Esophagus squamous epithelium (tissue), 5 donors: ENCODE measurements at regions not wholly inside any gene's neighbourhood (a gene's known extent, or its start where the extent isn't known, plus 50 kb on each side); places are given as distances from the start of the nearest gene placed in this dataset.

ENCODE experiments used
- DNase-seq: peaks from one replicate; lab custom pipeline; 2025; lab: John Stamatoyannopoulos, UW
- H3K27ac ChIP-seq, 4 donors: fragments of 200-600 bp; sonication (generic); one replicate each; pipeline ENCODE4 v1.5.1; 2016 to 2019; ENCODE audit warnings: mild to moderate bottlenecking in 1 of 4
- H3K27me3 ChIP-seq, 4 donors: fragments of 200-600 bp; sonication (generic); 1 replicate in 3 of 4; 2 replicates in 1 of 4; pipeline versions ENCODE4 v1.5.1 to v1.6.0; 2017 to 2021; ENCODE audit warnings: antibody characterized with exemption in 1 of 4
- H3K36me3 ChIP-seq, 3 donors: fragments of 200-600 bp; sonication (generic); one replicate each; pipeline ENCODE4 v1.5.1; 2016 to 2019
- H3K4me1 ChIP-seq, 3 donors: fragments of 200-600 bp; sonication (generic); one replicate each; pipeline ENCODE4 v1.5.1; 2017 to 2019
- H3K4me3 ChIP-seq, 4 donors: fragments of 200-600 bp; sonication (generic); 1 replicate in 3 of 4; 2 replicates in 1 of 4; pipeline ENCODE4 v1.5.1; 2016 to 2019; ENCODE audit warnings: mild to moderate bottlenecking in 2 of 4, moderate library complexity in 1 of 4
- H3K9me3 ChIP-seq, 3 donors: fragments of 200-600 bp; sonication (generic); one replicate each; pipeline ENCODE4 v1.5.1; 2016 to 2019
- POLR2A ChIP-seq, 4 donors: fragments of 450-650 bp; IDR thresholded peaks; one replicate each; pipeline ENCODE4 v1.6.1; 2017; ENCODE audit warnings: antibody characterized with exemption in 4 of 4, mild to moderate bottlenecking in 4 of 4, moderate library complexity in 3 of 4
- WGBS, 2 donors: methylation state at CpG; one replicate each; pipeline ENCODE4 v1.1.5; 2018; 5-methylcytosine and 5-hydroxymethylcytosine counted together
- intact Hi-C: fragments of 100-400 bp; cut with DNase I; formaldehyde crosslinking; loops from one replicate; pipeline ENCODE4 v1.15.0; 2022
- TF ChIP-seq, protein P1 (sequence below), 6 experiments: fragments of 450-650 bp in 4 of 6; fragments of 200-600 bp in 2 of 6; sonication (generic) in 2 of 6; IDR thresholded peaks; one replicate each; pipeline ENCODE4 v1.5.1; 2016 to 2019; ENCODE audit warnings: antibody characterized with exemption in 6 of 6, mild to moderate bottlenecking in 4 of 6, moderate library complexity in 4 of 6
- donor health status: DM: yes; HTN: yes; CAD: no.

DNA sequence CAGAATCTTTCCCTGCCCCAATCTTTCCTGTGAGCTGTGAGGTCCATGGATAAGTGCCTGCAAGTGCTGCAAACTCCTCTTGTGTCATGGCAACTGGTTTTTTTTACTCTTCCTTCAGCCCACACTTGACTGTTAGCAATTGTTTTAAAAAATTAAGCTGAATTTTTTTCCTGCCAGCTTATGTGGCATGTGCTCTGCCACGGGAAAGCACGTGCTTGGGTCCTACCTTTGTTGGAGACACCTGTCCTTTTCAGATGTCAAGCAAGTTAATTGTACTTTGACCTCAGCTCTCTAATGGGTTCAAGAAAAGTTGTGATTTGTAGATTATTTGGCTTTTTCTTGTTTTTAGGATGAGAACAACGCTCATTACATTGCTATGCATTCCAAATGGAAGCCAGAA is 398.5 kb downstream of the NUF2 start:
- H3K9me3 ChIP-seq, result peaks cover 0 to 14% (median 0%) of the 10 kb centered on the region in 3 donors
- H3K36me3 ChIP-seq, result no peaks in the 10 kb centered on the region
- no peaks in the 10 kb centered on the region for H3K27me3 ChIP-seq
- TF ChIP-seq POLR2A (IDR thresholded peaks at IDR 0.05), result no peak
- TF ChIP-seq, protein P1, sequence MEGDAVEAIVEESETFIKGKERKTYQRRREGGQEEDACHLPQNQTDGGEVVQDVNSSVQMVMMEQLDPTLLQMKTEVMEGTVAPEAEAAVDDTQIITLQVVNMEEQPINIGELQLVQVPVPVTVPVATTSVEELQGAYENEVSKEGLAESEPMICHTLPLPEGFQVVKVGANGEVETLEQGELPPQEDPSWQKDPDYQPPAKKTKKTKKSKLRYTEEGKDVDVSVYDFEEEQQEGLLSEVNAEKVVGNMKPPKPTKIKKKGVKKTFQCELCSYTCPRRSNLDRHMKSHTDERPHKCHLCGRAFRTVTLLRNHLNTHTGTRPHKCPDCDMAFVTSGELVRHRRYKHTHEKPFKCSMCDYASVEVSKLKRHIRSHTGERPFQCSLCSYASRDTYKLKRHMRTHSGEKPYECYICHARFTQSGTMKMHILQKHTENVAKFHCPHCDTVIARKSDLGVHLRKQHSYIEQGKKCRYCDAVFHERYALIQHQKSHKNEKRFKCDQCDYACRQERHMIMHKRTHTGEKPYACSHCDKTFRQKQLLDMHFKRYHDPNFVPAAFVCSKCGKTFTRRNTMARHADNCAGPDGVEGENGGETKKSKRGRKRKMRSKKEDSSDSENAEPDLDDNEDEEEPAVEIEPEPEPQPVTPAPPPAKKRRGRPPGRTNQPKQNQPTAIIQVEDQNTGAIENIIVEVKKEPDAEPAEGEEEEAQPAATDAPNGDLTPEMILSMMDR (IDR thresholded peaks at IDR 0.05), result no peak
- intact Hi-C loops, result no loop called here
- WGBS, 2 donors, result 75 to 82% methylated on average over 3 of the region's 3 CpGs
- H3K4me3 ChIP-seq, result no peak overlapping the region
- no peaks in the 10 kb centered on the region for H3K4me1 ChIP-seq
- DNase-seq, result no peak
- no peak overlapping the region for H3K27ac ChIP-seq

GRCh38 chr1:163725551-163725950 is 403.8 kb downstream of the NUF2 start:
- H3K9me3 ChIP-seq, result peaks cover 0 to 3% (median 0%) of the 10 kb centered on the region in 3 donors
- H3K27me3 ChIP-seq, result no peaks in the 10 kb centered on the region
- TF ChIP-seq POLR2A (IDR thresholded peaks at IDR 0.05), result no peak
- TF ChIP-seq, protein P1 (IDR thresholded peaks at IDR 0.05), result no peak
- peaks cover 0 to 8% (median 0%) of the 10 kb centered on the region in 3 donors for H3K4me1 ChIP-seq
- no peak overlapping the region for H3K4me3 ChIP-seq
- intact Hi-C loops, result no loop called here
- no peak for DNase-seq
- H3K27ac ChIP-seq, result no peak overlapping the region
- no peaks in the 10 kb centered on the region for H3K36me3 ChIP-seq

- Histone ChIP-seq H3K9me3 (peaks cover 0 to 3% (median 0%) of the 10 kb centered on the region in 3 donors), H3K27me3 (no peaks in the 10 kb centered on the region), H3K4me3 (no peak overlapping the region), H3K36me3 (no peaks in the 10 kb centered on the region), H3K4me1 (peaks cover 0 to 9% (median 0%) of the 10 kb centered on the region in 3 donors), H3K27ac (no peak overlapping the region)
- intact Hi-C loops, result no loop called here
- no peak for TF ChIP-seq POLR2A (IDR thresholded peaks at IDR 0.05)
- TF ChIP-seq, protein P1 (IDR thresholded peaks at IDR 0.05), result no peak
- no peak for DNase-seq
- WGBS, 2 donors, result 20 to 28% methylated on average over 3 of the region's 3 CpGs
These were observed 408.7 kb downstream of the NUF2 start for GRCh38 chr1:163730411-163730821.

DNA sequence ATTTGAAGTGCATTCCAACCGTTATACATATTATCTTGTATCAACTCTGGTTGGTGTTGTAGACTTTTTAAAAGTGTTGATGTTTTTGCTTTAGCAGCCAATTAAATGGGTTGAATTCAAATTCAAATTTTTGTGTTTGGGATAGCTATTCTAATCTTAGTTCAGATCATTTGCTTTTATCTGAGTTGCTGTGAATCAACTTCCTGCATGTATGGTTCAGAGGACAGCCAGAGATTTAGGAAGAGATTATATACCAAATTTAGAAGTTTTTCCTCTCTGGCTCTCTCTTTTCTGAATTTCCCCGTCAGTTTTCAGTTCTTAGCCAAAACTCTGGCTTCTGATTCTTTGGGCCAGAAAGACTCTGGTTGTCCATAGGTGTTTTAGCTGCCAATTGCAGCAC is 415.5 kb downstream of the NUF2 start:
- 54 to 60% methylated on average over 2 of the region's 2 CpGs for WGBS, 2 donors
- no peaks in the 10 kb centered on the region for H3K4me1 ChIP-seq
- no peaks in the 10 kb centered on the region for H3K36me3 ChIP-seq
- H3K27ac ChIP-seq, result no peak overlapping the region
- no peak overlapping the region for H3K4me3 ChIP-seq
- no peaks in the 10 kb centered on the region for H3K27me3 ChIP-seq
- TF ChIP-seq, protein P1 (IDR thresholded peaks at IDR 0.05), result no peak
- no peak for TF ChIP-seq POLR2A (IDR thresholded peaks at IDR 0.05)
- intact Hi-C loops, result no loop called here
- no peaks in the 10 kb centered on the region for H3K9me3 ChIP-seq
- DNase-seq, result no peak

GRCh38 chr1:163744301-163744887 is 422.6 kb downstream of the NUF2 start:
- Histone ChIP-seq H3K9me3 (peaks cover 0 to 11% (median 4%) of the 10 kb centered on the region in 3 donors), H3K4me1 (peaks cover 0 to 15% (median 0%) of the 10 kb centered on the region in 3 donors), H3K27me3 (no peaks in the 10 kb centered on the region), H3K36me3 (no peaks in the 10 kb centered on the region), H3K4me3 (no peak overlapping the region), H3K27ac (no peak overlapping the region)
- WGBS, 2 donors, result 77 to 100% methylated on average over 1 to 2 of the region's 2 CpGs
- intact Hi-C loops, result no loop called here
- no peak for DNase-seq
- TF ChIP-seq, protein P1 (IDR thresholded peaks at IDR 0.05), result no peak
- no peak for TF ChIP-seq POLR2A (IDR thresholded peaks at IDR 0.05)
